HCT116 (cell line): ENCODE measurements at regions not wholly inside any gene's neighbourhood (a gene's known extent, or its start where the extent isn't known, plus 50 kb on each side); places are given as distances from the start of the nearest gene placed in this dataset.
"Not testable (repeated sequence)": the region's sequence is repeated elsewhere in the genome, so short reads cannot be mapped to it uniquely, and the experiment has no call there.

Experiments
- ATAC-seq: fragments of 200-7000 bp; cut with Tn5 transposase; 2 replicates; pipeline ENCODE4 v1.9.1; 2020; ENCODE audit warnings: mild to moderate bottlenecking, moderate library complexity
- BruUV-seq: library from RNA; stranded (reverse); fragments of 400-500 nt; replicated peaks from 2 replicates; lab custom pipeline; 2021; lab: Mats Ljungman, UMichigan
- CTCF ChIA-PET: fragments of 300-600 bp; sonication (Branson Sonifier 250); formaldehyde crosslinking; loops from one replicate; lab custom pipeline; 2021; ENCODE audit warnings: antibody characterized with exemption; lab: Charles Lee
- POLR2A ChIA-PET: fragments of 300-600, 350-600 bp; sonication (Branson Sonifier 250); formaldehyde crosslinking; loops from one replicate; lab custom pipeline; 2021; ENCODE audit warnings: antibody characterized with exemption; lab: Charles Lee
- RAD21 ChIA-PET, 2 experiments: fragments of 300-600 bp; sonication (Branson Sonifier 250); formaldehyde crosslinking; loops; one replicate each; lab custom pipeline; 2023; ENCODE audit warnings: low total read pairs in 2 of 2; ENCODE audit not compliant: uncharacterized antibody in 2 of 2, unreplicated experiment in 2 of 2, low non-redundant PET in 1 of 2; lab: Charles Lee
- DNase-seq: peaks from one replicate; pipeline ENCODE4 v3.0.0-alpha.2; 2010; ENCODE audit warnings: low read depth, low spot score
- H2AFZ ChIP-seq: fragments of 200-600 bp; shearing (Covaris generic), sonication (generic); 2 replicates; pipeline ENCODE4 v1.6.1; 2017; ENCODE audit warnings: low read depth, mixed run types, mixed read lengths, antibody characterized with exemption, low read length; ENCODE audit not compliant: poor library complexity, severe bottlenecking
- H3K27ac ChIP-seq: 2 replicates; pipeline ENCODE4 v1.5.1; 2012; ENCODE audit warnings: low read depth, low read length
- H3K27me3 ChIP-seq: fragments of 200-600 bp; sonication (generic); 2 replicates; pipeline ENCODE4 v1.6.1; 2016; ENCODE audit warnings: mixed run types, low read length, mixed read lengths; ENCODE audit not compliant: insufficient read depth
- H3K36me3 ChIP-seq, 2 experiments: fragments of 200-500 bp in 1 of 2; fragments of 200-600 bp in 1 of 2; sonication (Bioruptor generic) in 1 of 2; sonication (generic) in 1 of 2; 2 replicates each; pipeline versions ENCODE4 v1.5.1 to v1.6.1; 2014 to 2016; ENCODE audit warnings: low read length in 2 of 2, inconsistent platforms in 1 of 2, mixed read lengths in 1 of 2, mixed run types in 1 of 2; ENCODE audit not compliant: insufficient read depth in 2 of 2, control insufficient read depth in 1 of 2
- H3K4me1 ChIP-seq, 2 experiments: fragments of 200-600 bp in 1 of 2; sonication (generic) in 1 of 2; 2 replicates each; pipeline versions ENCODE4 v1.5.1 to v1.6.1; 2012 to 2017; ENCODE audit warnings: low read length in 2 of 2, inconsistent platforms in 1 of 2, mild to moderate bottlenecking in 1 of 2, mixed read lengths in 1 of 2, mixed run types in 1 of 2, moderate library complexity in 1 of 2; ENCODE audit not compliant: insufficient read depth in 2 of 2, control insufficient read depth in 1 of 2
- H3K4me2 ChIP-seq: fragments of 200-600 bp; sonication (generic); 2 replicates; pipeline ENCODE4 v1.6.1; 2017; ENCODE audit warnings: mixed run types, low read length, mixed read lengths
- H3K4me3 ChIP-seq, 2 experiments: fragments of 200-600 bp in 1 of 2; sonication (generic) in 1 of 2; replicated peaks in 1 of 2; 2 replicates each; pipeline ENCODE4 v1.5.1; 2011 to 2016; ENCODE audit warnings: low read length in 2 of 2, control low read depth in 1 of 2, low read depth in 1 of 2, mild to moderate bottlenecking in 1 of 2, mixed read lengths in 1 of 2, mixed run types in 1 of 2
- H3K79me2 ChIP-seq: fragments of 200-600 bp; sonication (generic); 2 replicates; pipeline ENCODE4 v1.6.1; 2017; ENCODE audit warnings: mild to moderate bottlenecking, mixed run types, low read length, moderate library complexity, mixed read lengths; ENCODE audit not compliant: insufficient read depth
- H3K9ac ChIP-seq: fragments of 200-600 bp; sonication (generic); 2 replicates; pipeline ENCODE4 v1.6.1; 2016; ENCODE audit warnings: low read length, mixed read lengths
- H3K9me2 ChIP-seq: fragments of 200-600 bp; sonication (generic), shearing (Covaris generic); 2 replicates; pipeline ENCODE4 v1.6.1; 2017; ENCODE audit warnings: mixed run types, mild to moderate bottlenecking, moderate library complexity; ENCODE audit not compliant: insufficient read depth
- H3K9me3 ChIP-seq, 2 experiments: fragments of 200-500 bp in 1 of 2; fragments of 200-600 bp in 1 of 2; sonication (Bioruptor generic) in 1 of 2; sonication (generic) in 1 of 2; 2 replicates each; pipeline ENCODE4 v1.6.1; 2014 to 2017; ENCODE audit warnings: low read length in 2 of 2, mixed read lengths in 2 of 2, inconsistent platforms in 1 of 2, low read depth in 1 of 2, mild to moderate bottlenecking in 1 of 2, mixed run types in 1 of 2, moderate library complexity in 1 of 2; ENCODE audit not compliant: control insufficient read depth in 1 of 2, insufficient read depth in 1 of 2
- H4K20me1 ChIP-seq: fragments of 200-600 bp; sonication (generic), shearing (Covaris generic); 2 replicates; pipeline ENCODE4 v1.6.1; 2017; ENCODE audit warnings: mixed run types, mild to moderate bottlenecking, moderate library complexity; ENCODE audit not compliant: insufficient read depth
- CBX3 ChIP-seq: IDR thresholded peaks from 2 replicates; pipeline ENCODE4 v1.6.1; 2012; ENCODE audit warnings: low read depth
- EGR1 ChIP-seq: IDR thresholded peaks from 2 replicates; pipeline ENCODE4 v1.6.1; 2012; ENCODE audit warnings: low read depth
- EZH2phosphoT487 ChIP-seq: fragments of 200-600 bp; IDR thresholded peaks from 2 replicates; pipeline ENCODE4 v1.6.1; 2018; ENCODE audit warnings: antibody characterized with exemption, borderline replicate concordance
- FOSL1 ChIP-seq: IDR thresholded peaks from 2 replicates; pipeline ENCODE4 v1.6.1; 2012; ENCODE audit warnings: low read depth
- JUND ChIP-seq: IDR thresholded peaks from 2 replicates; pipeline ENCODE4 v1.6.1; 2012
- POLR2AphosphoS5 ChIP-seq: IDR thresholded peaks from 2 replicates; pipeline ENCODE4 v1.6.1; 2011; ENCODE audit warnings: mild to moderate bottlenecking, low read depth, low read length, moderate library complexity
- RAD21 ChIP-seq: IDR thresholded peaks from 2 replicates; pipeline ENCODE4 v1.6.1; 2012; ENCODE audit warnings: low read depth, mild to moderate bottlenecking
- SIN3A ChIP-seq: IDR thresholded peaks from 2 replicates; pipeline ENCODE4 v1.6.1; 2012; ENCODE audit warnings: low read depth
- SP1 ChIP-seq: IDR thresholded peaks from 2 replicates; pipeline ENCODE4 v1.6.1; 2012; ENCODE audit warnings: low read depth
- SRF ChIP-seq: IDR thresholded peaks from 2 replicates; pipeline ENCODE4 v1.6.1; 2012; ENCODE audit warnings: low read depth
- TCF7L2 ChIP-seq: IDR thresholded peaks from 2 replicates; pipeline ENCODE4 v1.7.0; 2011; ENCODE audit warnings: borderline replicate concordance, inconsistent platforms; ENCODE audit not compliant: insufficient read depth, insufficient read length; ENCODE audit errors: extremely low read depth
- intact Hi-C: fragments of 100-400 bp; cut with micrococcal nuclease; formaldehyde crosslinking; loops from 2 replicates; pipeline ENCODE4 v1.10.0; 2022
- TF ChIP-seq, protein P1 (sequence below), 3 experiments: fragments of 200-600 bp in 1 of 3; sonication (generic) in 1 of 3; IDR thresholded peaks in 2 of 3; conservative IDR thresholded peaks in 1 of 3; 2 replicates each; pipeline ENCODE4 v1.5.1; 2012 to 2017; ENCODE audit warnings: low read depth in 2 of 3, low read length in 2 of 3, antibody characterized with exemption in 1 of 3, borderline replicate concordance in 1 of 3, control low read depth in 1 of 3, mild to moderate bottlenecking in 1 of 3, mixed read lengths in 1 of 3, mixed run types in 1 of 3, moderate library complexity in 1 of 3; ENCODE audit not compliant: insufficient read depth in 1 of 3
- TF ChIP-seq, protein P2 (sequence below): IDR thresholded peaks from 2 replicates; pipeline ENCODE4 v1.6.1; 2012

DNA sequence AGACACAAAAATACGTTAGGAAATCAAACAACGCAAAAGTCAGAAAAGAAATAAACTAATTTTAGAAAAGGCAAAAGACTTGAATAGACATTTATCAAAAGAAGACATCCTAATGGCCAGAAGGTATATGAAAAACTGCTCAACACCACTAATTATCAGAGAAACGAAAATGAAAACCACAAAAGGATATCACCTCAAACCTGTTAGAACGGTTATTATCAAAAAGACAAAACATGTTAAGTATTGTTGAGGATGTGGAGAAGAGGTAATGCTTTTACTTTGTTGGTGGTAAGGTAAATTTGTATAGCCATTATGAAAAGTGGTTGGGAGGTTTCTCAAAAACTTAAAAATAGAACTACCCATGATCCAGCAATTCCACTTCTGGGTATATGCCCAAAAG is 230.0 kb upstream of the RGMB start:
- Histone ChIP-seq H3K4me3 (no peak overlapping the region), H3K4me2 (no peak overlapping the region), H2AFZ (no peak overlapping the region), H3K9ac (no peak overlapping the region), H4K20me1 (no peaks in the 10 kb centered on the region), H3K27ac (no peak overlapping the region), H3K27me3 (no peaks in the 10 kb centered on the region), H3K9me2 (no peaks in the 10 kb centered on the region), H3K79me2 (no peaks in the 10 kb centered on the region), H3K36me3 (no peaks in the 10 kb centered on the region), H3K9me3 (no peaks in the 10 kb centered on the region), H3K4me1 (no peaks in the 10 kb centered on the region)
- TF ChIP-seq RAD21 (no peak), POLR2AphosphoS5 (no peak), FOSL1 (no peak), EGR1 (no peak), TCF7L2 (no peak), SP1 (no peak), EZH2phosphoT487 (no peak), SRF (no peak), SIN3A (no peak), CBX3 (no peak), JUND (no peak)
- TF ChIP-seq, protein P1, sequence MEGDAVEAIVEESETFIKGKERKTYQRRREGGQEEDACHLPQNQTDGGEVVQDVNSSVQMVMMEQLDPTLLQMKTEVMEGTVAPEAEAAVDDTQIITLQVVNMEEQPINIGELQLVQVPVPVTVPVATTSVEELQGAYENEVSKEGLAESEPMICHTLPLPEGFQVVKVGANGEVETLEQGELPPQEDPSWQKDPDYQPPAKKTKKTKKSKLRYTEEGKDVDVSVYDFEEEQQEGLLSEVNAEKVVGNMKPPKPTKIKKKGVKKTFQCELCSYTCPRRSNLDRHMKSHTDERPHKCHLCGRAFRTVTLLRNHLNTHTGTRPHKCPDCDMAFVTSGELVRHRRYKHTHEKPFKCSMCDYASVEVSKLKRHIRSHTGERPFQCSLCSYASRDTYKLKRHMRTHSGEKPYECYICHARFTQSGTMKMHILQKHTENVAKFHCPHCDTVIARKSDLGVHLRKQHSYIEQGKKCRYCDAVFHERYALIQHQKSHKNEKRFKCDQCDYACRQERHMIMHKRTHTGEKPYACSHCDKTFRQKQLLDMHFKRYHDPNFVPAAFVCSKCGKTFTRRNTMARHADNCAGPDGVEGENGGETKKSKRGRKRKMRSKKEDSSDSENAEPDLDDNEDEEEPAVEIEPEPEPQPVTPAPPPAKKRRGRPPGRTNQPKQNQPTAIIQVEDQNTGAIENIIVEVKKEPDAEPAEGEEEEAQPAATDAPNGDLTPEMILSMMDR (IDR thresholded peaks at IDR 0.05 in 2 of 3, conservative IDR thresholded peaks at IDR 0.05 in 1 of 3; ENCODE audit: borderline replicate concordance in 1 of 3, insufficient read depth in 1 of 3, low read depth in 2 of 3, low read length in 2 of 3) = no peak
- TF ChIP-seq, protein P2, sequence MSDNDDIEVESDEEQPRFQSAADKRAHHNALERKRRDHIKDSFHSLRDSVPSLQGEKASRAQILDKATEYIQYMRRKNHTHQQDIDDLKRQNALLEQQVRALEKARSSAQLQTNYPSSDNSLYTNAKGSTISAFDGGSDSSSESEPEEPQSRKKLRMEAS = no peak
- CTCF ChIA-PET = no interaction called here
- DNase-seq (no peak), ATAC-seq (no peak)
- POLR2A ChIA-PET = no interaction called here
- intact Hi-C loops = no loop called here
- BruUV-seq = no TSS peak
- RAD21 ChIA-PET = no interaction called here

DNA sequence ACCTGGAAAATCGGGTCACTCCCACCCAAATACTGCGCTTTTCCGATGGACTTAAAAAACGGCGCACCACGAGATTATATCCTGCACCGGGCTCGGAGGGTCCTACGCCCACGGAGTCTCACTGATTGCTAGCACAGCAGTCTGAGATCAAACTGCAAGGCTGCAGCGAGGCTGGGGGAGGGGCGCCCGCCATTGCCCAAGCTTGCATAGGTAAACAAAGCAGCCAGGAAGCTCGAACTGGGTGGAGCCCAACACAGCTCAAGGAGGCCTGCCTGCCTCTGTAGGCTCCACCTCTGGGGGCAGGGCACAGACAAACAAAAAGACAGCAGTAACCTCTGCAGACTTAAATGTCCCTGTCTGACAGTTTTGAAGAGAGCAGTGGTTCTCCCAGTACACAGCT is 226.5 kb upstream of the RGMB start:
- H3K9ac ChIP-seq, H3K36me3 ChIP-seq, H3K79me2 ChIP-seq, H3K4me3 ChIP-seq, intact Hi-C loops, H4K20me1 ChIP-seq, H3K4me1 ChIP-seq, BruUV-seq, ATAC-seq, RAD21 ChIA-PET, H3K4me2 ChIP-seq, H3K27me3 ChIP-seq, H3K9me2 ChIP-seq, H2AFZ ChIP-seq, DNase-seq, POLR2A ChIA-PET, H3K27ac ChIP-seq, CTCF ChIA-PET, H3K9me3 ChIP-seq: not testable (repeated sequence)
